ENCODE measurements at regions not wholly inside any gene's neighbourhood (a gene's known extent, or its start where the extent isn't known, plus 50 kb on each side); places are given as distances from the start of the nearest gene placed in this dataset.

- no peak for TF ChIP-seq POLR2A (IDR thresholded peaks at IDR 0.05; ENCODE audit: low read depth, low read length)
- TF ChIP-seq CTCF (IDR thresholded peaks at IDR 0.05; ENCODE audit: extremely low read depth in 1 of 2, insufficient read depth in 1 of 2, low read depth in 1 of 2, low read length in 2 of 2): no peak
- no peak for TF ChIP-seq MAX (IDR thresholded peaks at IDR 0.05; ENCODE audit: insufficient read depth, insufficient read length)
- TF ChIP-seq EZH2 (IDR thresholded peaks at IDR 0.05; ENCODE audit: borderline replicate concordance, low read depth, low read length, severe bottlenecking): no peak
- TF ChIP-seq POLR2AphosphoS5 (IDR thresholded peaks at IDR 0.05; ENCODE audit: insufficient read depth, low read depth, low read length): no peak
- TF ChIP-seq MYC (IDR thresholded peaks at IDR 0.05; ENCODE audit: low read depth, low read length): no peak
These were observed 193.5 kb upstream of the KIF2B start for GRCh38 chr17:53629188-53629587.
